Fibroblast of skin of right biceps (primary cell): ENCODE measurements at regions not wholly inside any gene's neighbourhood (a gene's known extent, or its start where the extent isn't known, plus 50 kb on each side); places are given as distances from the start of the nearest gene placed in this dataset.
"Not testable (repeated sequence)": the region's sequence is repeated elsewhere in the genome, so short reads cannot be mapped to it uniquely, and the experiment has no call there.

Source experiments
- DNase-seq: peaks from one replicate; pipeline ENCODE4 v3.0.0-alpha.2; 2013

GRCh38 chr18:75987913-75988312 is 507.1 kb downstream of the ZNF516 start:
- not testable (repeated sequence) for DNase-seq

DNA sequence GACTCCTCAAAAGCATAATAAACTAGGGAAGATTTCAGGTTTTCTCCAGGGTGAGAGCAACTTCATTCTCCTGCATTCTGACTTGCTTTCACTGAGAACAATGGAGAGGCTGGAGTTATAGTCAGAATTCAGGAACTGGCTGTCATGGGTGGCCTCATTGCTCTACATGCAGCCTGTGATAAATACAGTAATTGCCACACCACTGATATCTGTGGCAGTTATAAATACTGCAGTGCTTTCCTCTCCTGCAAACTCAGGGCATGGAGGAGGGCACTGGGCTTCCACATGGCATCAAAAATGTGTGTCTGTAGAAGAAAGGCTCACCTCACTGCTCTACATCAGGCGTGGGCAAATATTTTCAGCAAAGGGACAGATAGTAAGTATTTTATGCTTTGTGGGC is 510.2 kb downstream of the ZNF516 start:
- DNase-seq: no peak

DNA sequence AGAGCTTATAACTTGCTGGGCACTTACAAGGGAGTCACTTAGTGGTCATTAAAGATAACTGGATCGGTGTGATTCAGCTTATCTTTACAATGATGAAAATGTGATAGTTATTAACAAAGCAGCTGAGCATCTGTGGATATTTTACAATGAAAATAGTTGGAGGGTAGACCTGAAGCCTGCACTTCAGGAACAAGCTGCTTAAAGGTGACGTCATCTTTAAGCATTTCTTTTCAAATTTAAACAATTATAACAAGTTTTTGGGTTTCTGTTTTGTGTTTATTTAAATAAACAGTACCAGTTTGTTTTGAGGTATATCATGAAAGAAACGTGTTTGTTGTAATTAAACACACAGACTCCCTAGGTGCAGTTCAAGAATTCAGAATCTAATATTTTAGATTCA is 513.9 kb downstream of the ZNF516 start:
- no peak for DNase-seq

- DNase-seq: peak; percentile 18
These were observed 518.0 kb downstream of the ZNF516 start for GRCh38 chr18:75977081-75977480.

GRCh38 chr18:75970212-75970611 is 524.8 kb downstream of the ZNF516 start:
- no peak for DNase-seq

DNA sequence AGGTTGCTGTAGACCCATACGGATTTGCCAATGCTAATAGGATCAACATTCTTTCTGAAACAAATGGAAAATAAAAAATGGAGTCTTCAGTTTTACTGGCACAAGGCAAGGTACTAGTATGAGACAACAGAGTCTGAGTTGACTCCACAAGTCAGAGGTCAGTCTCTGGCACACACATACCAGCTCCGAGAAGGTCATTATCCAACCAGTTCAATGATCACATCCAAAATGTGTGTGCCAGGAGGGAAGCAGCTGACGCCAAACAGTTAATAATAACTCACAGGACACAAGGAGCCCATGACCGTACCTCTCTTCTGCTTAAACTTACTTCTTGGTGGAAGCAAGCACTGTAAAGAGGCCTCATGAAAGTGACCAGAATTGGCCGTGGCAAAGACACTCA is 528.6 kb downstream of the ZNF516 start:
- DNase-seq: no peak

- no peak for DNase-seq
These were observed 532.9 kb downstream of the ZNF516 start for GRCh38 chr18:75962036-75962572.

- not testable (repeated sequence) for DNase-seq
These were observed 532.9 kb upstream of the SMIM21 start for GRCh38 chr18:75960356-75960755.

DNA sequence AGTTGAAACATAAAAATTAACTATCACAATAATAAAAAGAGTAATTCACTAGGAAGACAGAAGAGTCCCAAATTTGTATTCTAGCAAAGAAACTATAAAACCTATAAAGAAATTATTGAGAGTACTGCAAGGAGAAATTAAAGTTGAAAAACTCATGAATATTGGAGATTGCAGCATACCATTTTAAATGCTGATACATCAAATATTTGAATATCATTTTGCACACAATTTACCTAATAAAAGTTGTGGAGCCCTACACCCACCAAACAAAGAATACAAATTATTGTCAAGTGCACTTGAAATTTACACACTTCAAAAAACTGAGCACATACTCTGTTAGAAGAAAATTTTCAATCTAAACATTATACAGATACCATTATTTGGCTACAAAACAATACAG is 531.6 kb upstream of the SMIM21 start:
- DNase-seq: no peak

DNA sequence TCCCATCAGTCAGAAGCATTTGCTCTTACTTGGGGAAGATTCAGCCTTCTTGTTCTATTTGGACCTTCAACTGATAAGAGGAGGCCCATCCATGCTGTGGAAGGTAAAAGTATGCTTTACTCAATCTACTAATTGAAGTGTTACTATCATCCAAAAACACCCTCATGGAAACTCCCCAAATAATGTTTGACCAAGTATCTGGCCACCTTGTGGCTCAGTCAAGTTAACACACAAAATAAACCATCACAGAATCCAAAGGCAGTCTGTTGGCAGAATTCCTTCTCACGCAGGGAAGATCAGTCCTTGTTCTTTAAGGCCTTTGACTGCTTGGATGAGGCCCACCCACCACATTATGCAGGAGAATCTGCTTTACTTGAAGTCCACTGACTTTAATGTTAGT is 531.2 kb upstream of the SMIM21 start:
- no peak for DNase-seq

DNA sequence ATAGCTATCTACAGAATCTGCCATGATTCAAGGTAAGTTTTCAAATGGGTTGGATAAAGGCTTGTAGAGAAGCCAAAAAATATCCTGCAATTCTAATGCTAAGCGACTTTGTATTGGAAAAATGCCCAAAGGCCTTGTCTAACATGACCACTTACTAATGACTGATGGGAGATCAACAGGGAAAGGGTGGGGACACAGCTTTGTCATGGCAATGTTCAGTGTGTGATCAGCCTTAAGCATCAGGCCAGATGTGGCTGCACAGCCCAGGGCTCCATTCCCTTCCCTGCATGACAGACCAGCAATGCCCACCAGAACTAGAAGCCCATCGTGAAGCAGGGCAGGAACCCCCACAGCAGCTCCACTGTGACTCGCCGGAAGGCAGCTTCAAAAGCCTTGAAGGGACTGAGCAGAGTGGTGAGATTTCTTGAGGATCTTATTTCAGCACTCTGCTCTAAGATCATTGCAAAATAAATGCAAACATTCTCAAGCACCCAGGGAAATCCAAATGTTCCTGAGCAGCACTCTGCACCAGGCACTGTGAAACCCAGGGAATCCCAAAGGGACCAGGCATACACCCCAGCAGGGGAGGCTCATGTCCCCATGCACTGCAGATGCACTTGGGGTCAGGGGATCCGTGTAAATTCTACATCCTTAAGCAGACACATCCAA is 517.9 kb upstream of the SMIM21 start:
- no peak for DNase-seq

- DNase-seq: no peak
These were observed 509.8 kb upstream of the SMIM21 start for GRCh38 chr18:75937306-75937705.

DNA sequence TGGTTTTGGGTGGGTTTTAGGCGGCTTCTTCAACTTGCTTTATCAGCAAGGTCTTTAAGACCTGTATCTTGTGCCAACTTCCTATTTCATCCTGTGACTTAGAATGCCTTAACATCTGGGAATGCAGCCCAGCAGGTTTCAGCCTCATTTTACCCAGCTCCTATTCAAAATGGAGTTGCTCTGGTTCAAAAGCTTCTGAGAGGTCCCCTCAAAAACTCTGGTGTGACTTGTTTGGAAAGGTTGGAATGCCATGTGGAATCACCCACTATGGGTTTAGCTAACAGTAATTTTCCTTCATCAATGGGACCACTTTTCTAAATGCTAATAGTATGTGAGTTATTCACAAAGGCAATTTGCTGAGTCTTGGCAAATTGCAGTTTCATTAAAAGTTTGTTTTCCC is 509.4 kb upstream of the SMIM21 start:
- no peak for DNase-seq

- DNase-seq: no peak
These were observed 503.6 kb upstream of the SMIM21 start for GRCh38 chr18:75931079-75931478.

DNA sequence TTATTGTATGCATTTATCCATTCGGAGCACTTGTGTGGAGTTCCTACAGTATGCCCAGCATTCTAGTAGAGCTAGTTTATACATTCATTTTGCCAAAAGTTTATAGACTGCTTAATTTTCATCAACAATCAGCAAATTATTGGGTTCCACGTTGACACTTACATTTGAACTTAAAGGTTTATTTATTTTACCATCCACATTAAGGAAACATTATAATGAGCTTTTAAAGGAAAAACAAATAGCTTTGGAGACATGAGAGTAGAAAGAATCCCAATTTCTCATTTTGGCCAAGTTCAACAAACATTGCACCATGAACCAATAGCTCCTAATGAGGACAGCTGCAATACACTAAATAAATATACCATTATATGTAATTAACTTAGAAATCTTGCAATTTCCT is 501.2 kb upstream of the SMIM21 start:
- DNase-seq: no peak

GRCh38 chr18:75927791-75928190 is 500.3 kb upstream of the SMIM21 start:
- DNase-seq: no peak

DNA sequence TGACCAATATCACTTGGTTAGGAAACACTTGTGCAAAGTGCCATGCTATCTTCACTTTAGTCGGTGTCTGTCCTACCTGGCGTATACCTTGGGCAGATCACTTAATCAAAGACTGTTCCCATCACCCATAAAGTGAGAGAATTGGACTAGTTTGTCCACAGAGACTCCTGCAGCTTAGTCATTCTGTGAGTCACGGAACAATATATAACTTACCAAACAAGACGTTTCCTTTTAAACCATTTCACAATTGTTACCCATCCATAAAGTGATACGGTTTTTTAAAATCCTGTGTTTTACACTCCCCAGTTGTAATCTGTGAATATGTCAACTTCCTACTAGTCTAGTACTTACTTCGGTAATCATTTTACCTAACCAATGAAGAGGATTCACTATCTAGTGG is 499.3 kb upstream of the SMIM21 start:
- DNase-seq: no peak

DNA sequence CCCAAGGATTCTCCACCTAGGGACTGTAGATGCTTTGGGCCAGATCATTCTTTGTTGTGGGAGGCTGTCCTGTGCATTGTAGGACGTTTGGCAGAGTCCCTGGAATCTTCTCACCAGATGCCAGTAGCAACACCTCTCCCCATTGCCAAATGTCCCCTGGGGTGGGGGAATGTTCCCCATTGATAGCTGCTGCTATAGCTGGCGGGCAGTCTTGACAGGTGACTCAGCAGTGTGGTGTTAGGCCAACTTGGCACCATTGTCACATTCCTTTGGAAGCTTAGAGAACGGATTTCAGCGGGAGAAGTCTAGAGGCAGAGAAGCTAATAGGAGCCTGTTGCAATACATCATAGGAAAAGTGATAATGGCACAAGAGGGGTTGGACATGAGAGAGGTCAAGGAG is 495.7 kb upstream of the SMIM21 start:
- peak; percentile 68 for DNase-seq

DNA sequence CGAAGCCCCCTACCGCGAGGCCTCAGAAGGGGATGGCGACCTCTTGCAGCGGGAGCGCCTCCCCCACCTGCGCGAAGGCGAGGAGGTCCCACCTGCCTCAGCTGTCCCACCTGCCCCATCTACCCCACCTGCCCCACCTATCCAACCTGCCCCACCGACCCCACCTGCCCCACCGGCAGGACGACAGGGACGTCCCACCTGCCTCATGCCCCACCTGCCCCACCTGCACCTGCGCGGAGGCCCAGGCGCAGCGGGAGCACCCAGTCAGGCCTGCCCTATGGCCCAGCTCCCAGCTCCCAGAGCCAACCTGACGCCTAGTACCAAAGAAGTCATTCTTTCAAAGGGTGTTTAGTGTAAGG is 489.1 kb upstream of the SMIM21 start:
- DNase-seq: no peak

GRCh38 chr18:75915941-75916623 is 488.6 kb upstream of the SMIM21 start:
- peak; percentile 13 for DNase-seq

GRCh38 chr18:75912829-75913228 is 485.3 kb upstream of the SMIM21 start:
- no peak for DNase-seq

- no peak for DNase-seq
These were observed 476.9 kb upstream of the SMIM21 start for GRCh38 chr18:75904416-75904815.

DNA sequence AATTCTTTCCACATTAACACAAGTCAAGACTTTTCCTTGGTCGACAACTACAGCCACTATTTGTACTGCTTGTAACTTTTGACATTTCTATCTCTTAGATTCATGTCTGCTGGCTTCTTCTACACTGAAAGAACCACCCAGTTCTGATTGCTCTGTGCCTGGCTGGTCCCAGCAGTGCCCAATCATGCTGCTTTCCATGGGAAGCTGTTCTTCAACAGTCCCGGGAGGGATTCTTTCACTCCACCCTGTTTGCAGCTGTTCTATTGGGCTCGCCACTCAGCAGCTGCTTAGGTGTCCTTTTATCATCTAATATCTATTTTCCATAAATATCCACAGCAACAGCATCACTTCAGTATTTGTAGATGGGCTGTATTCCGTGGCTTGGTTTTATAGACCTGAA is 471.1 kb upstream of the SMIM21 start:
- no peak for DNase-seq

DNA sequence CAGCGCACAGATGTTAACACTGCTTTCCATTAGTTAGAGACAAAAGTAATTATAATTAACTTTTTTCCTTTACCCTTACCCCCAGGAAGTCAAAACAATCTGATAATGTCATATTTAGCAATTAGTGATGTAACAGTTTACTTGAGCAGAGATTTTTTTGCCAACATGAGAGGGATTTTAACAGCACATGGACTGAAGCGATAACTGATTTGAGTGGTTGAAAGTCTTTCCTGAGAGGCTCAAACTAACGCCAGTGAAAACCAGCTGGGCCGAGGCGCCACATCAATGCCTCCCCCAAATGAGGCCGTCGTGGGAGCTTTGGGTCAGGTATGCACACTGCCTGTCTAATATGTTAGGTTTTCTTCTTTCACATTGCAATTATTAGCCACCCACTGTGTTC is 469.9 kb upstream of the SMIM21 start:
- no peak for DNase-seq

DNA sequence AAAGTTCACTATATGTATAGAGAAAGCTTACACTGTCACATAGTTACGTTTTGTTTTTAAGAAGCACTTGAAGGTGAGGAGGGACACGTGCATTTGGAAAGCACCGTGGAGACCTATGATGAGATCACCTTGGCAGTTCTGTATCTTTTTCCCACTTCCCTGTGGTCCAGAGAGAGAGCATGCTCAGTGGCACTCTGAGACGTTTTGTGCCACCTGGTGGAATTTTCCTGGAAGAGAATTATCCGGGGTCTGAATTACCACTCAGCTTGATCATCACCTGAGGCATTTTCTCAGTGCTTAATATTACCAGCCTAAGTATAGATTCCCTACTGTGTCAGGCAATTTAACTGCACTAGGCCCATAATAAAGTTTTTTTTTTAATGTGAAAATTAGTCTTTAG is 469.4 kb upstream of the SMIM21 start:
- DNase-seq: peak; percentile 1
